Osteoblast (primary cell): ENCODE measurements at regions not wholly inside any gene's neighbourhood (a gene's known extent, or its start where the extent isn't known, plus 50 kb on each side); places are given as distances from the start of the nearest gene placed in this dataset.
"Not testable (repeated sequence)": the region's sequence is repeated elsewhere in the genome, so short reads cannot be mapped to it uniquely, and the experiment has no call there.

Source experiments
- DNase-seq: peaks from one replicate; pipeline ENCODE4 v3.0.0; 2011; ENCODE audit warnings: low spot score, mixed read lengths; ENCODE audit not compliant: insufficient read length; ENCODE audit errors: missing footprints
- H2AFZ ChIP-seq: 2 replicates; pipeline ENCODE4 v1.6.0; 2011; ENCODE audit warnings: mild to moderate bottlenecking, low read length
- H3K27ac ChIP-seq: 2 replicates; pipeline ENCODE4 v1.5.1; 2011; ENCODE audit warnings: mild to moderate bottlenecking, low read depth, low read length, moderate library complexity
- H3K27me3 ChIP-seq: 2 replicates; pipeline ENCODE4 v1.6.0; 2012; ENCODE audit warnings: mild to moderate bottlenecking, control low read depth, inconsistent platforms, low read length, moderate library complexity; ENCODE audit not compliant: insufficient read depth
- H3K36me3 ChIP-seq: 2 replicates; pipeline ENCODE4 v1.5.1; 2011; ENCODE audit warnings: mild to moderate bottlenecking, low read length, control low read depth, moderate library complexity; ENCODE audit not compliant: insufficient read depth
- H3K4me1 ChIP-seq: 2 replicates; pipeline ENCODE4 v1.5.1; 2011; ENCODE audit warnings: mild to moderate bottlenecking, low read length, control low read depth, moderate library complexity; ENCODE audit not compliant: insufficient read depth
- H3K4me2 ChIP-seq: 2 replicates; pipeline ENCODE4 v1.6.0; 2011; ENCODE audit warnings: mild to moderate bottlenecking, low read length; ENCODE audit not compliant: insufficient read depth
- H3K4me3 ChIP-seq: fragments of 200-600 bp; sonication (generic); 3 replicates; pipeline ENCODE4 v1.5.1; 2012; ENCODE audit warnings: mild to moderate bottlenecking, low read length, inconsistent platforms; ENCODE audit not compliant: insufficient read depth
- H3K79me2 ChIP-seq: 2 replicates; pipeline ENCODE4 v1.6.0; 2012; ENCODE audit warnings: mild to moderate bottlenecking, low read length, control low read depth, inconsistent platforms; ENCODE audit not compliant: insufficient read depth
- H3K9me3 ChIP-seq: 2 replicates; pipeline ENCODE4 v1.5.1; 2011; ENCODE audit warnings: low read depth, low read length, control low read depth
- H4K20me1 ChIP-seq: 2 replicates; pipeline ENCODE4 v1.6.0; 2012; ENCODE audit warnings: mild to moderate bottlenecking, low read length, control low read depth; ENCODE audit not compliant: insufficient read depth
- TF ChIP-seq, protein P1 (sequence below): IDR thresholded peaks from 2 replicates; pipeline ENCODE4 v1.5.1; 2011; ENCODE audit warnings: mild to moderate bottlenecking, low read depth, low read length, moderate library complexity; ENCODE audit errors: extremely low read depth

DNA sequence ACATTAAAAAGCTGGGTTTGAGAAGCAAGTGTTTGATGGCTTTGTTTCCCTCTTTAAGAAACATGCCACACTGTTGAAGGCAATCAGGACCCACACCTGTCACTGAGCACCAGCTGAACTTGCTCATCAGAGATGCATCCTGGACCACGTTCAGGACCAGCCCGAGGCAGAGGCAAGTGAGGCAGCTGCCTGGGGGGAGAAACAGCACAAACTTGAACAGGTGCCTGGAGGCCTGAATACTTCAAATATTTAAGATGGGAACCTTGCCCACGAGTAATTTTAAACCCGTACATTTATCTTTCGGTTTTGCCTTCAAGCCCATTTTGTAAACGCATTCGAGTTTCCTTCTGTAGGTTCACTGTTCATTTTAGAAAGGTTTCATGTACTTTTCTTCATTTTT lies 421.3 kb downstream of the NYAP2 start:
- H3K79me2 ChIP-seq, result no peaks in the 10 kb centered on the region
- no peak overlapping the region for H3K27ac ChIP-seq
- no peak overlapping the region for H3K4me3 ChIP-seq
- no peak overlapping the region for H2AFZ ChIP-seq
- no peak overlapping the region for H3K4me2 ChIP-seq
- H3K4me1 ChIP-seq, result no peaks in the 10 kb centered on the region
- H3K27me3 ChIP-seq, result no peaks in the 10 kb centered on the region
- TF ChIP-seq, protein P1, sequence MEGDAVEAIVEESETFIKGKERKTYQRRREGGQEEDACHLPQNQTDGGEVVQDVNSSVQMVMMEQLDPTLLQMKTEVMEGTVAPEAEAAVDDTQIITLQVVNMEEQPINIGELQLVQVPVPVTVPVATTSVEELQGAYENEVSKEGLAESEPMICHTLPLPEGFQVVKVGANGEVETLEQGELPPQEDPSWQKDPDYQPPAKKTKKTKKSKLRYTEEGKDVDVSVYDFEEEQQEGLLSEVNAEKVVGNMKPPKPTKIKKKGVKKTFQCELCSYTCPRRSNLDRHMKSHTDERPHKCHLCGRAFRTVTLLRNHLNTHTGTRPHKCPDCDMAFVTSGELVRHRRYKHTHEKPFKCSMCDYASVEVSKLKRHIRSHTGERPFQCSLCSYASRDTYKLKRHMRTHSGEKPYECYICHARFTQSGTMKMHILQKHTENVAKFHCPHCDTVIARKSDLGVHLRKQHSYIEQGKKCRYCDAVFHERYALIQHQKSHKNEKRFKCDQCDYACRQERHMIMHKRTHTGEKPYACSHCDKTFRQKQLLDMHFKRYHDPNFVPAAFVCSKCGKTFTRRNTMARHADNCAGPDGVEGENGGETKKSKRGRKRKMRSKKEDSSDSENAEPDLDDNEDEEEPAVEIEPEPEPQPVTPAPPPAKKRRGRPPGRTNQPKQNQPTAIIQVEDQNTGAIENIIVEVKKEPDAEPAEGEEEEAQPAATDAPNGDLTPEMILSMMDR, result no peak
- no peaks in the 10 kb centered on the region for H4K20me1 ChIP-seq
- no peaks in the 10 kb centered on the region for H3K36me3 ChIP-seq
- H3K9me3 ChIP-seq, result no peaks in the 10 kb centered on the region
- DNase-seq, result no peak

DNA sequence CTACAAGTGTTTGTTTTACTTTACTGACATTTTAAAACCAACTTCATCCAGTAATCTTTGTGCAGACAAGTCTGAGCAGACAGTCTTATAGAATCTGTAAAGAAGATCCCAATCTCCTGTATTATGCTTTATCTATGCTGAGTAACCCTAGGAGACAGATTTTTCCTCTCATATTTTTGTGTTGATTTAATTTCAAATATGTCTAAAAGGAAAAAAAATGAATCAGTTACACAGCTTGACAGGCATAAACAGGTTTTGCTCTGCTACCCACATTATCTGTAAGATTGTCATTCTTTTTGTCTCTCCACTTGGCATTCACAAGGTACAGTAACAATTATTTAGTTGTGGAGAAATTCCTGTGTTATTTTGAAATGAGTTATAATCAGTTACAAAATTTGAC lies 415.0 kb downstream of the NYAP2 start:
- no peak overlapping the region for H2AFZ ChIP-seq
- no peaks in the 10 kb centered on the region for H3K4me1 ChIP-seq
- H3K4me3 ChIP-seq, result no peak overlapping the region
- H4K20me1 ChIP-seq, result no peaks in the 10 kb centered on the region
- H3K9me3 ChIP-seq, result no peaks in the 10 kb centered on the region
- H3K79me2 ChIP-seq, result no peaks in the 10 kb centered on the region
- H3K27me3 ChIP-seq, result no peaks in the 10 kb centered on the region
- H3K27ac ChIP-seq, result no peak overlapping the region
- H3K4me2 ChIP-seq, result no peak overlapping the region
- no peaks in the 10 kb centered on the region for H3K36me3 ChIP-seq
- TF ChIP-seq, protein P1, result no peak
- DNase-seq, result no peak

DNA sequence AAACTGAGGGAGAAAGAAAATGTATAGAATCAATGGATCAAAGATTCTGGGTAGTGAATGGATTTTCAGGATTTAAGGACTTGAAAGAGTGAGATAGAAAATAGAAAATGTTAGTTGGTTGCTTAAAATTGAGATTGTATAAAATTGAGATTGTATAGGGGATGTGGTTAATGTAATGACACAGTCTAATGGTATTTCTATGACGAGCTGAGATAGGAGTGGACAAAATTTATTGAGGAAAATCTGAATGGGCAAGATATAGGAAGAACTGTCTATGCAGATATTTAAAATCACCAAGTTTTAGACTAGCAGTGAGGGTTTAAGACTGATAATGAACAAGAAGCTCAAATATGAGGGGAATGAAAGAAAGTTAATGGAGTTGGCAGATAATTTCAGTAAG lies 406.6 kb downstream of the NYAP2 start:
- H3K4me1 ChIP-seq, result no peaks in the 10 kb centered on the region
- no peaks in the 10 kb centered on the region for H3K27me3 ChIP-seq
- no peaks in the 10 kb centered on the region for H3K9me3 ChIP-seq
- TF ChIP-seq, protein P1, result no peak
- H4K20me1 ChIP-seq, result no peaks in the 10 kb centered on the region
- H3K4me2 ChIP-seq, result no peak overlapping the region
- no peak overlapping the region for H3K4me3 ChIP-seq
- DNase-seq, result no peak
- H3K79me2 ChIP-seq, result no peaks in the 10 kb centered on the region
- no peak overlapping the region for H2AFZ ChIP-seq
- no peaks in the 10 kb centered on the region for H3K36me3 ChIP-seq
- H3K27ac ChIP-seq, result no peak overlapping the region

DNA sequence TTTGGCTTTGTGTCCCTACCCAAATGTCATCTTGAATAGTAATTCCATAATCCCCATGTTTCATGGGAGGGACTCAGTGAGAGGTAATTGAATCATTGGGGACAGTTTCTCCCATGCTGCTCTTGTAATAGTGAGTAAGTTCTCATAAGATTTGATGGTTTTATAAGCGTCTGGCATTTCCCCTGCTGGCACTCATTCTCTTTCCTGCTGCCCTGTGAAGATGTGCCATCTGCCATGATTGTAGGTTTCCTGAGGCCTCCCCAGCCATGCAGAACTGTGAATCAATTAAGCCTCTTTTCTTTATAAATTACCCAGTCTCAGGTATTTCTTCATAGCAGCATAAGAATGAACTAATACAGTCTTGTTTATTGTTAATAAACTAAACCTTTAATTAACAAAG lies 402.6 kb downstream of the NYAP2 start:
- H2AFZ ChIP-seq, H3K4me1 ChIP-seq, H3K4me2 ChIP-seq, H3K4me3 ChIP-seq, H3K27me3 ChIP-seq, H4K20me1 ChIP-seq, H3K36me3 ChIP-seq, H3K27ac ChIP-seq, DNase-seq, H3K9me3 ChIP-seq, H3K79me2 ChIP-seq: not testable (repeated sequence)

DNA sequence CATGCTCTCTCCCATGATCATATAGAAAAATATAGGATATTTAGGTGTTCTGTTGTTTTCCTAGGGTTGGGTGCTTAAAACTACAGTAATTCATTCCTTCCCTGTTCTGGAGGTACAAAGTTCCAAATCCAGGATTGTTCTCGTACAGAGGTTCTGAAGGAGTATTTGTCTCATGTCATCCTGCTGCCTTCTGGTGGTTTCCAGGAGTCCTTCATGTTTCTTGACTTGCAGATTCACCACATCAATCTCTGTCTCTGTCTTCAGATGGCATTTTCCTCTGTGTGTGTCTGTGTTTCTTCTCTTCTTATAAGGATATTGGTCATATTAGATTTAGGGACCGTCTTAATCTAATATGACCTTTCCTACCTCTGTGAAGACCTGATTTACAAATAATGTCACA lies 397.9 kb downstream of the NYAP2 start:
- H3K4me1 ChIP-seq, result no peaks in the 10 kb centered on the region
- DNase-seq, result no peak
- no peaks in the 10 kb centered on the region for H3K27me3 ChIP-seq
- H3K4me2 ChIP-seq, result no peak overlapping the region
- H3K79me2 ChIP-seq, result no peaks in the 10 kb centered on the region
- H2AFZ ChIP-seq, result peak overlapping the region; percentile 15
- TF ChIP-seq, protein P1, result peak; percentile 12
- H4K20me1 ChIP-seq, result no peaks in the 10 kb centered on the region
- H3K4me3 ChIP-seq, result no peak overlapping the region
- no peaks in the 10 kb centered on the region for H3K36me3 ChIP-seq
- H3K9me3 ChIP-seq, result no peaks in the 10 kb centered on the region
- no peak overlapping the region for H3K27ac ChIP-seq
